ENCODE measurements at regions not wholly inside any gene's neighbourhood (a gene's known extent, or its start where the extent isn't known, plus 50 kb on each side); places are given as distances from the start of the nearest gene placed in this dataset.

GRCh38 chr11:32178692-32179091 is 87.8 kb downstream of the RCN1 start (continued):
- no peak for TF ChIP-seq MBD4 (IDR thresholded peaks at IDR 0.05; ENCODE audit: borderline replicate concordance, low read length)
- TF ChIP-seq ZNF556 (CRISPR knock-in tag; IDR thresholded peaks at IDR 0.05; ENCODE audit: borderline replicate concordance): no peak

GRCh38 chr11:32183512-32183911 is 92.6 kb downstream of the RCN1 start:
- Histone ChIP-seq H3K27me3 (ENCODE audit: control insufficient read depth in 1 of 2, insufficient read depth in 2 of 2, low read length in 2 of 2) (peaks cover 0 to 25% of the 10 kb centered on the region in 2 experiments; a peak in 4 of 5 replicates), H2AFZ (ENCODE audit: low read length) (no peak overlapping the region), H3K36me3 (replicated peaks in 1 of 2; ENCODE audit: control insufficient read depth in 1 of 2, insufficient read depth in 2 of 2, low read length in 2 of 2) (no peaks in the 10 kb centered on the region), H3K9ac (ENCODE audit: insufficient read depth, low read depth, low read length) (no peak overlapping the region), H3K4me3 (replicated peaks in 1 of 3; ENCODE audit: insufficient read depth in 1 of 3, low read depth in 2 of 3, low read length in 3 of 3) (no peak overlapping the region), H3K27ac (ENCODE audit: extremely low read length, insufficient read depth, low read length) (no peak overlapping the region), H3K4me2 (ENCODE audit: low read depth, low read length) (no peak overlapping the region), H3K4me1 (ENCODE audit: insufficient read depth, low read length) (no peaks in the 10 kb centered on the region), H3K9me3 (ENCODE audit: low read length) (no peaks in the 10 kb centered on the region), H3K79me2 (ENCODE audit: insufficient read depth, low read length) (no peaks in the 10 kb centered on the region), H4K20me1 (ENCODE audit: insufficient read depth, low read length) (no peaks in the 10 kb centered on the region)
- DNase-seq (ENCODE audit: low spot score) (no peak), FAIRE-seq (no peak), ATAC-seq (no peak)
- intact Hi-C loops (cut with micrococcal nuclease; ENCODE audit: unreplicated experiment) (no loop called here), in situ Hi-C loops (cut with HindIII; ENCODE audit: extremely low pct_ligation_motif_present, low pct_unique_long_range_greater_than_20kb) (no loop called here)
- 23% methylated on average over 3 of the region's 3 CpGs for WGBS (ENCODE audit: low lambda C conversion rate)
- POLR2A ChIA-PET: no interaction called here
- TF ChIP-seq ZBTB38 (CRISPR knock-in tag; IDR thresholded peaks at IDR 0.05) (no peak), CEBPB (IDR thresholded peaks at IDR 0.05; ENCODE audit: borderline replicate concordance, low read depth, low read length) (peak; percentile 41; the same call in 1 of the 2 replicates), ATF7 (IDR thresholded peaks at IDR 0.05) (peak; percentile 39; the same call in 1 of the 2 replicates), ATF7 (CRISPR knock-in tag; IDR thresholded peaks at IDR 0.05) (no peak)
- BruUV-seq (replicated peaks): no TSS peak
- CTCF ChIA-PET (ENCODE audit: low intra/inter-chr PET ratio, low total read pairs): no interaction called here

- 30% methylated on average over 5 of the region's 6 CpGs for WGBS (ENCODE audit: low lambda C conversion rate)
- ATAC-seq (no peak), FAIRE-seq (no peak), DNase-seq (ENCODE audit: low spot score) (no peak)
- intact Hi-C loops (cut with micrococcal nuclease; ENCODE audit: unreplicated experiment) (no loop called here), in situ Hi-C loops (cut with HindIII; ENCODE audit: extremely low pct_ligation_motif_present, low pct_unique_long_range_greater_than_20kb) (no loop called here)
- H3K27me3 ChIP-seq (ENCODE audit: control insufficient read depth in 1 of 2, insufficient read depth in 2 of 2, low read length in 2 of 2): peaks cover 0 to 25% of the 10 kb centered on the region in 2 experiments; a peak in 4 of 5 replicates
- H3K4me2 ChIP-seq (ENCODE audit: low read depth, low read length): no peak overlapping the region
- ChIA-PET POLR2A (no interaction called here), CTCF (ENCODE audit: low intra/inter-chr PET ratio, low total read pairs) (no interaction called here)
- no TSS peak for BruUV-seq (replicated peaks)
- H3K9ac ChIP-seq (ENCODE audit: insufficient read depth, low read depth, low read length): no peak overlapping the region
- no peak overlapping the region for H3K4me3 ChIP-seq (replicated peaks in 1 of 3; ENCODE audit: insufficient read depth in 1 of 3, low read depth in 2 of 3, low read length in 3 of 3)
- H4K20me1 ChIP-seq (ENCODE audit: insufficient read depth, low read length): no peaks in the 10 kb centered on the region
- no peaks in the 10 kb centered on the region for H3K9me3 ChIP-seq (ENCODE audit: low read length)
- no peaks in the 10 kb centered on the region for H3K79me2 ChIP-seq (ENCODE audit: insufficient read depth, low read length)
- H2AFZ ChIP-seq (ENCODE audit: low read length): no peak overlapping the region
- no peaks in the 10 kb centered on the region for H3K36me3 ChIP-seq (replicated peaks in 1 of 2; ENCODE audit: control insufficient read depth in 1 of 2, insufficient read depth in 2 of 2, low read length in 2 of 2)
- H3K4me1 ChIP-seq (ENCODE audit: insufficient read depth, low read length): no peaks in the 10 kb centered on the region
- no peak overlapping the region for H3K27ac ChIP-seq (ENCODE audit: extremely low read length, insufficient read depth, low read length)
- TF ChIP-seq TEAD2 (CRISPR knock-in tag; IDR thresholded peaks at IDR 0.05): no peak
- TF ChIP-seq SNAPC4 (CRISPR knock-in tag; IDR thresholded peaks at IDR 0.05): no peak
- no peak for TF ChIP-seq FOXK2 (IDR thresholded peaks at IDR 0.05)
- no peak for TF ChIP-seq ZFP1 (CRISPR knock-in tag; IDR thresholded peaks at IDR 0.05)
Measured at GRCh38 chr11:32184041-32184722, 93.3 kb downstream of the RCN1 start.
